ENCODE measurements at regions not wholly inside any gene's neighbourhood (a gene's known extent, or its start where the extent isn't known, plus 50 kb on each side); places are given as distances from the start of the nearest gene placed in this dataset.

DNA sequence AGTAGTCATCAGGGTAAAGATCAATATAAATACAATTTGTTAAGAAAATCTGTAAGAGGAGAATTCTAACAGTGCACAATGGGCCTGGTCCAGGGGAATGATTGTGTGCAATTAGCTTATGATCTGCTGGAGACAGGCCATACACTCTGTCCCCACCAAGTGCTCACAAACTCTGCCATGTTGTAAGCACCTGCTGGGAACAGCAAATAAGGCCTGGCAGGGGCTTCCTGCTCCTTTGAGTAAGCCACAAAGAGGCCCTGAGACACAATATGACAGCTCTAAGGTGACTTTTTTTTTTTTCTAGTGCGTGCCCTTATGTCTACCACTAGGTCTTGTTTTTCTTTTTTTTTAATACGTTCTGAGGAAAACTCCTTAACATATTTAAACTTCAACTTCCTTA, 866.3 kb upstream of the PCDH7 start:
- Mint-ChIP-seq H3K4me1 (ENCODE audit: low read depth) (peaks cover 5% of the 10 kb centered on the region), H3K9me3 (ENCODE audit: low read depth) (peaks cover 13% of the 10 kb centered on the region), H3K36me3 (ENCODE audit: insufficient read depth) (no peaks in the 10 kb centered on the region), H3K27ac (no peak overlapping the region), H3K27me3 (no peaks in the 10 kb centered on the region), H3K4me3 (ENCODE audit: low read depth) (no peak overlapping the region)
- DNase-seq (ENCODE audit: low spot score, unreplicated experiment): no peak
- TF ChIP-seq, protein P1, sequence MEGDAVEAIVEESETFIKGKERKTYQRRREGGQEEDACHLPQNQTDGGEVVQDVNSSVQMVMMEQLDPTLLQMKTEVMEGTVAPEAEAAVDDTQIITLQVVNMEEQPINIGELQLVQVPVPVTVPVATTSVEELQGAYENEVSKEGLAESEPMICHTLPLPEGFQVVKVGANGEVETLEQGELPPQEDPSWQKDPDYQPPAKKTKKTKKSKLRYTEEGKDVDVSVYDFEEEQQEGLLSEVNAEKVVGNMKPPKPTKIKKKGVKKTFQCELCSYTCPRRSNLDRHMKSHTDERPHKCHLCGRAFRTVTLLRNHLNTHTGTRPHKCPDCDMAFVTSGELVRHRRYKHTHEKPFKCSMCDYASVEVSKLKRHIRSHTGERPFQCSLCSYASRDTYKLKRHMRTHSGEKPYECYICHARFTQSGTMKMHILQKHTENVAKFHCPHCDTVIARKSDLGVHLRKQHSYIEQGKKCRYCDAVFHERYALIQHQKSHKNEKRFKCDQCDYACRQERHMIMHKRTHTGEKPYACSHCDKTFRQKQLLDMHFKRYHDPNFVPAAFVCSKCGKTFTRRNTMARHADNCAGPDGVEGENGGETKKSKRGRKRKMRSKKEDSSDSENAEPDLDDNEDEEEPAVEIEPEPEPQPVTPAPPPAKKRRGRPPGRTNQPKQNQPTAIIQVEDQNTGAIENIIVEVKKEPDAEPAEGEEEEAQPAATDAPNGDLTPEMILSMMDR (IDR thresholded peaks at IDR 0.05; ENCODE audit: unreplicated experiment): no peak

DNA sequence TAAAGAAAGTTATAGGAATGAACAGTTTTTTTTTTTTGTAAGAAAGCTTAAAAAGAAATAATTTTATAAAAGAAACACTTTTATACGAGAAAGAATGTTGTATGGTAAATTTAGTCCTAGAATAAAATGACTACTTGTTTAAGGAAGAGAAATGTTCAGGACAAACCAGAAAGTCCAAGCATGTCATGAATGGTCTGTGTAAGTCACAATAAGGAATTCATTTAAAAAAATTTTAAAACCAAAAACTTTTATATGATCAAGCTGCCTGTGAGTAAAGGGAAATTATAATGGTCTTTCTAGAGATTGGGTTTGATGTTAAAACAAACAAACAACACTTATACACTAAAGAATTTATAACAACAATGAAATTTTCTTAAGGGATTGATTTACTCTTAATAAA, 858.9 kb upstream of the PCDH7 start:
- TF ChIP-seq, protein P1 (IDR thresholded peaks at IDR 0.05; ENCODE audit: unreplicated experiment): no peak
- H3K36me3 Mint-ChIP-seq (ENCODE audit: insufficient read depth): no peaks in the 10 kb centered on the region
- no peak for DNase-seq (ENCODE audit: low spot score, unreplicated experiment)
- no peaks in the 10 kb centered on the region for H3K27me3 Mint-ChIP-seq
- no peak overlapping the region for H3K27ac Mint-ChIP-seq
- H3K9me3 Mint-ChIP-seq (ENCODE audit: low read depth): peaks cover 41% of the 10 kb centered on the region
- H3K4me3 Mint-ChIP-seq (ENCODE audit: low read depth): no peak overlapping the region
- H3K4me1 Mint-ChIP-seq (ENCODE audit: low read depth): peaks cover 2% of the 10 kb centered on the region

DNA sequence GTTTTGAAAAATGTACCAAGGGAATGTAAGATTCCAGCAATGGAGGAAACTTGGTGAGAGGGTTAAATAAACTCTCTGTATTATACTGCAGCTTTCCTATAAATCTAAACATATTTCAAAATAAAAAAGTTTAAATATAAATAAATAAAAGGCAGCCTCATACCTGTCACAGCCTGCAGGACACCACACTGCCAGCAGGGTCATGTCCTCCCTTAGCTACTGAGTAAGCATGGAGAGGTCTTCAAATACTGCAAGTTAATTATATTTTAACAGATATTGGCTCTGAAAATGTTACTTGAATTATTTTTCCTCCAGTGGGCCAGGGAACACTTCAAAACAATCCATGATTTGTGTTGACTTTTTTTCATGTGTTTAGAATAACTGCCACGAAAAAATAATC, 852.8 kb upstream of the PCDH7 start:
- Mint-ChIP-seq H3K4me3 (ENCODE audit: low read depth) (no peak overlapping the region), H3K9me3 (ENCODE audit: low read depth) (peaks cover 39% of the 10 kb centered on the region), H3K27ac (no peak overlapping the region), H3K27me3 (no peaks in the 10 kb centered on the region), H3K4me1 (ENCODE audit: low read depth) (no peaks in the 10 kb centered on the region), H3K36me3 (ENCODE audit: insufficient read depth) (no peaks in the 10 kb centered on the region)
- DNase-seq (ENCODE audit: low spot score, unreplicated experiment): no peak
- TF ChIP-seq, protein P1 (IDR thresholded peaks at IDR 0.05; ENCODE audit: unreplicated experiment): no peak

DNA sequence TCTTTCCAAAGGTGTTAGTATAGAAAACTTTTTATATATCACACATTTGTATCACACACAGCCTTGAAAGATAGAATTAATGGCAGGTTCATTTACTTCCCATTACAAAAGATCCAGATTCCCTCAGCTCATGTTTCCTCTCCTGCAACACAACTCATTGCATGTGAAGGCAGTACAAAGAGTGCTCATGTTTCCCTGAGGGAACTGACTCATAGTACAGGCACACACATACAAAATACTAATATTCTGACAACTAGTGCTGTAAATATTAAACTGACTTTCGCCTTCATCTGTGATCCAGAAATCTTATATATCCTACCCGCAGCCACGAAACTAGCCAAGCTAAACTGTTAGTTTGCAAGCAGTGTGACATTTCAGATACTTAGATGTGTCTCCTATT, 819.8 kb upstream of the PCDH7 start:
- DNase-seq (ENCODE audit: low spot score, unreplicated experiment): no peak
- TF ChIP-seq, protein P1 (IDR thresholded peaks at IDR 0.05; ENCODE audit: unreplicated experiment): no peak
- no peaks in the 10 kb centered on the region for H3K27me3 Mint-ChIP-seq
- no peaks in the 10 kb centered on the region for H3K9me3 Mint-ChIP-seq (ENCODE audit: low read depth)
- H3K27ac Mint-ChIP-seq: no peak overlapping the region
- no peaks in the 10 kb centered on the region for H3K36me3 Mint-ChIP-seq (ENCODE audit: insufficient read depth)
- no peak overlapping the region for H3K4me3 Mint-ChIP-seq (ENCODE audit: low read depth)
- H3K4me1 Mint-ChIP-seq (ENCODE audit: low read depth): no peaks in the 10 kb centered on the region

DNA sequence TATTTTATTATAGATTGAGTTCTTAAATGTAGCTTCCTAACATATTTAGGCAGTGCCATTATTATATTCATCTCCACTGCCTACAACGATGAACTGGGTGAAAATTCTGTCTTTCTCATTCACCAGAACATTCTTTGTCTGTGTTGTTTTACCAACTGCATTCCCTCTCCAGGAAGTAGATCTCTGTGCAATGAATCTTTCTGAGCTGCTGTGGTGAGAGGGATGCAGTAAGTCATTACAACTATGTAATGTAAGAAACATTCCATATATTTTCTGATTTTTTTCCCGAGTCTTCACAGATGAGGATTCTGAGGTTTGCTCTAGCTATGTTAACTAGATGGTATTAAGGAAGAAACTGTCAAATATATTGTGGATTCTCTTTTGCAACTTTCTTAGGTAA, 811.9 kb upstream of the PCDH7 start:
- H3K9me3 Mint-ChIP-seq (ENCODE audit: low read depth): peaks cover 9% of the 10 kb centered on the region
- DNase-seq (ENCODE audit: low spot score, unreplicated experiment): no peak
- no peaks in the 10 kb centered on the region for H3K36me3 Mint-ChIP-seq (ENCODE audit: insufficient read depth)
- H3K4me3 Mint-ChIP-seq (ENCODE audit: low read depth): no peak overlapping the region
- TF ChIP-seq, protein P1 (IDR thresholded peaks at IDR 0.05; ENCODE audit: unreplicated experiment): no peak
- H3K4me1 Mint-ChIP-seq (ENCODE audit: low read depth): no peaks in the 10 kb centered on the region
- no peak overlapping the region for H3K27ac Mint-ChIP-seq
- H3K27me3 Mint-ChIP-seq: no peaks in the 10 kb centered on the region
